Panc1 (cell line): ENCODE measurements at regions not wholly inside any gene's neighbourhood (a gene's known extent, or its start where the extent isn't known, plus 50 kb on each side); places are given as distances from the start of the nearest gene placed in this dataset.

Source experiments
- ATAC-seq: fragments of 200-7000 bp; cut with Tn5 transposase; 2 replicates; pipeline ENCODE4 v1.9.1; 2020; ENCODE audit warnings: mild to moderate bottlenecking, moderate library complexity
- BruUV-seq: library from RNA; stranded (reverse); fragments of 400-500 nt; replicated peaks from 2 replicates; lab custom pipeline; 2021; lab: Mats Ljungman, UMichigan
- CTCF ChIA-PET: fragments of 300-600 bp; sonication (Branson Sonifier 250); formaldehyde crosslinking; loops from one replicate; lab custom pipeline; 2022; ENCODE audit warnings: antibody characterized with exemption; lab: Charles Lee
- POLR2A ChIA-PET: fragments of 300-600 bp; sonication (Branson Sonifier 250); formaldehyde crosslinking; loops from one replicate; lab custom pipeline; 2022; ENCODE audit warnings: antibody characterized with exemption; lab: Charles Lee
- DNase-seq: peaks from one replicate; pipeline ENCODE4 v3.0.0-alpha.2; 2010; ENCODE audit warnings: low read depth, low spot score
- H3K27ac ChIP-seq: 2 replicates; pipeline ENCODE4 v1.5.1; 2011; ENCODE audit warnings: mild to moderate bottlenecking, low read length, inconsistent platforms
- H3K27me3 ChIP-seq: fragments of 200-500 bp; sonication (Bioruptor generic); 2 replicates; pipeline ENCODE4 v1.6.0; 2014; ENCODE audit warnings: low read length, inconsistent platforms; ENCODE audit not compliant: control insufficient read depth, insufficient read depth
- H3K36me3 ChIP-seq: fragments of 200-500 bp; sonication (Bioruptor generic); 2 replicates; pipeline ENCODE4 v1.5.1; 2014; ENCODE audit warnings: inconsistent platforms, mild to moderate bottlenecking, low read length, moderate library complexity; ENCODE audit not compliant: control insufficient read depth, insufficient read depth
- H3K4me1 ChIP-seq: 2 replicates; pipeline ENCODE4 v1.5.1; 2011; ENCODE audit warnings: inconsistent platforms, mild to moderate bottlenecking, low read length, moderate library complexity; ENCODE audit not compliant: control insufficient read depth, insufficient read depth
- H3K4me3 ChIP-seq, 2 experiments: 2 replicates each; pipeline ENCODE4 v1.5.1; 2011 to 2012; ENCODE audit warnings: low read depth in 2 of 2, low read length in 2 of 2, mild to moderate bottlenecking in 2 of 2, inconsistent platforms in 1 of 2, moderate library complexity in 1 of 2
- H3K9me3 ChIP-seq: fragments of 200-500 bp; sonication (Bioruptor generic); 2 replicates; pipeline ENCODE4 v1.5.1; 2014; ENCODE audit warnings: low read depth, mild to moderate bottlenecking, inconsistent platforms, low read length, moderate library complexity; ENCODE audit not compliant: control insufficient read depth, insufficient read depth
- CTCF ChIP-seq: fragments of 450-650 bp; IDR thresholded peaks from 2 replicates; pipeline ENCODE4 v1.5.1; 2017; ENCODE audit warnings: mild to moderate bottlenecking
- POLR2AphosphoS5 ChIP-seq: IDR thresholded peaks from 2 replicates; pipeline ENCODE4 v1.6.1; 2012; ENCODE audit warnings: mild to moderate bottlenecking, low read depth, low read length, moderate library complexity
- REST ChIP-seq, 2 experiments: IDR thresholded peaks; 2 replicates each; pipeline ENCODE4 v1.6.1; 2011 to 2012; ENCODE audit warnings: low read depth in 2 of 2, control low read depth in 1 of 2, low read length in 1 of 2, mild to moderate bottlenecking in 1 of 2, moderate library complexity in 1 of 2; ENCODE audit not compliant: insufficient read depth in 1 of 2
- SIN3A ChIP-seq: IDR thresholded peaks from 2 replicates; pipeline ENCODE4 v1.6.1; 2012; ENCODE audit warnings: low read depth, mild to moderate bottlenecking, low read length, moderate library complexity, borderline replicate concordance; ENCODE audit not compliant: insufficient read depth
- TCF7L2 ChIP-seq: IDR thresholded peaks from 2 replicates; pipeline ENCODE4 v1.6.1; 2011; ENCODE audit warnings: mild to moderate bottlenecking, low read depth, low read length, inconsistent platforms
- in situ Hi-C: cut with HindIII; loops from 2 replicates; pipeline ENCODE4 v1.10.0; 2016; ENCODE audit warnings: low sequenced_read_pairs, low pct_unique_long_range_greater_than_20kb
- intact Hi-C: fragments of 100-400 bp; cut with micrococcal nuclease; formaldehyde crosslinking; loops from one replicate; pipeline ENCODE4 v1.10.0; 2022; ENCODE audit not compliant: unreplicated experiment

DNA sequence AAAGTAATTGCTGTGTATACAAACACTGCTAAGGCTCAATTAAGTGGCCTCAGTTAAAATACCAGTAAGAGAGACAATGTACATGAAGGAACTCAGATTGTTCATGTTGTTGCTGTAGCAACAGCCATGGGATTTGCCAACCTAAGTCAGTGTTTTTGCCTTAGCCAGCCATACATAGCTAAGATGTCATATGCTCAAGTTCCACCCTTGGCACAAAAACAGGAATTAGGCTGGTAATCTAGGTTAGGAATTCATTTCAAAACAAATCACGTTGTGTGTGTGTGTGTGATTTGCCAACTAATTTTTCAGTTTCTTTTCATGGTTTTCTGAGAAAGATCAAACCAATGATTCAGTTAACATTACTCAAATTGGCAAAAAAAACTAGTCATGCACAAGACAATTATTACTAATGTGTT, 143.7 kb upstream of the KCNMB2 start:
- intact Hi-C loops: no loop called here
- ChIA-PET CTCF (no interaction called here), POLR2A (no interaction called here)
- Histone ChIP-seq H3K4me3 (no peak overlapping the region), H3K27ac (no peak overlapping the region; the same call in 1 of the 2 replicates), H3K27me3 (no peaks in the 10 kb centered on the region), H3K9me3 (no peaks in the 10 kb centered on the region), H3K4me1 (no peaks in the 10 kb centered on the region), H3K36me3 (no peaks in the 10 kb centered on the region)
- in situ Hi-C loops: no loop called here
- DNase-seq (no peak), ATAC-seq (no peak)
- TF ChIP-seq SIN3A: no peak
- TF ChIP-seq CTCF: no peak
- TF ChIP-seq REST (IDR thresholded peaks at IDR 0.05; ENCODE audit: insufficient read depth in 1 of 2, low read depth in 2 of 2, low read length in 1 of 2): no peak
- TF ChIP-seq TCF7L2: no peak
- no peak for TF ChIP-seq POLR2AphosphoS5
- BruUV-seq: no TSS peak

- H3K27ac ChIP-seq: no peak overlapping the region
- BruUV-seq: no TSS peak
- DNase-seq (no peak), ATAC-seq (no peak)
- intact Hi-C loops (no loop called here), in situ Hi-C loops (no loop called here)
- ChIA-PET CTCF (no interaction called here), POLR2A (no interaction called here)
- no peaks in the 10 kb centered on the region for H3K9me3 ChIP-seq
- H3K36me3 ChIP-seq: no peaks in the 10 kb centered on the region
- TF ChIP-seq POLR2AphosphoS5 (no peak), SIN3A (no peak), TCF7L2 (no peak), CTCF (no peak)
- no peaks in the 10 kb centered on the region for H3K4me1 ChIP-seq
- no peaks in the 10 kb centered on the region for H3K27me3 ChIP-seq
- no peak overlapping the region for H3K4me3 ChIP-seq
Measured at GRCh38 chr3:178393146-178393545, 143.1 kb upstream of the KCNMB2 start.
